ENCODE measurements at regions not wholly inside any gene's neighbourhood (a gene's known extent, or its start where the extent isn't known, plus 50 kb on each side); places are given as distances from the start of the nearest gene placed in this dataset.

DNA sequence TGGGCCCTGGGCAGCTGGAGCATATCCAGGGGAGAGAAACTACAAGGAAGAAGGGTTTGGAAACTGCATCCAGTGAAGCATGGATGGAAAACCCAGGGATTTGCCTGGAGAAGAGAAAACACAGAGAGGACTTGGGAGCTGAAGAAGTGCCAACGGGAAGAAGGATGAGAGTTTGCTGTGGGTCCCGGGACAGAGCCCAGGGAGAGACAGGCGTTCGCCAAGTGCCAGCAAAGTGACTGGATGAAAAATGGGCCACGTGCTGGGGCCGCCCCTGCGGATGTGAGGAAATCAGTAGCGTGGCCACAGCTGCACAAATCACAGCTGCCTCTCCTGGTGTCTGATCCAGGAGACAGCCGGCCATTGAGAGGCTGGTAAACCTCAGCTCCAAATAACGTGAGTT is 70.4 kb downstream of the HES1 start:
- peak in 1 of 2 donors; percentile 85 for DNase-seq
- Histone ChIP-seq H3K27me3 (peaks cover 0 to 20% (median 9%) of the 10 kb centered on the region in 3 donors), H3K4me1 (peaks cover 0 to 26% (median 13%) of the 10 kb centered on the region in 4 donors), H3K36me3 (no peaks in the 10 kb centered on the region), H3K4me3 (no peak overlapping the region), H3K27ac (peak overlapping the region in 1 of 5 donors; percentile 28), H3K9me3 (no peaks in the 10 kb centered on the region)
- intact Hi-C loops (cut with DNase I; ENCODE audit: low total_unique reads), result no loop called here
- WGBS, 5 donors, result 32 to 54% (median 49%) methylated on average over 10 of the region's 10 CpGs
- TF ChIP-seq, protein P1, sequence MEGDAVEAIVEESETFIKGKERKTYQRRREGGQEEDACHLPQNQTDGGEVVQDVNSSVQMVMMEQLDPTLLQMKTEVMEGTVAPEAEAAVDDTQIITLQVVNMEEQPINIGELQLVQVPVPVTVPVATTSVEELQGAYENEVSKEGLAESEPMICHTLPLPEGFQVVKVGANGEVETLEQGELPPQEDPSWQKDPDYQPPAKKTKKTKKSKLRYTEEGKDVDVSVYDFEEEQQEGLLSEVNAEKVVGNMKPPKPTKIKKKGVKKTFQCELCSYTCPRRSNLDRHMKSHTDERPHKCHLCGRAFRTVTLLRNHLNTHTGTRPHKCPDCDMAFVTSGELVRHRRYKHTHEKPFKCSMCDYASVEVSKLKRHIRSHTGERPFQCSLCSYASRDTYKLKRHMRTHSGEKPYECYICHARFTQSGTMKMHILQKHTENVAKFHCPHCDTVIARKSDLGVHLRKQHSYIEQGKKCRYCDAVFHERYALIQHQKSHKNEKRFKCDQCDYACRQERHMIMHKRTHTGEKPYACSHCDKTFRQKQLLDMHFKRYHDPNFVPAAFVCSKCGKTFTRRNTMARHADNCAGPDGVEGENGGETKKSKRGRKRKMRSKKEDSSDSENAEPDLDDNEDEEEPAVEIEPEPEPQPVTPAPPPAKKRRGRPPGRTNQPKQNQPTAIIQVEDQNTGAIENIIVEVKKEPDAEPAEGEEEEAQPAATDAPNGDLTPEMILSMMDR (IDR thresholded peaks at IDR 0.05), result no peak
- peak; percentile 28 to 63 (median 35) for TF ChIP-seq POLR2AphosphoS5 (IDR thresholded peaks at IDR 0.05)

DNA sequence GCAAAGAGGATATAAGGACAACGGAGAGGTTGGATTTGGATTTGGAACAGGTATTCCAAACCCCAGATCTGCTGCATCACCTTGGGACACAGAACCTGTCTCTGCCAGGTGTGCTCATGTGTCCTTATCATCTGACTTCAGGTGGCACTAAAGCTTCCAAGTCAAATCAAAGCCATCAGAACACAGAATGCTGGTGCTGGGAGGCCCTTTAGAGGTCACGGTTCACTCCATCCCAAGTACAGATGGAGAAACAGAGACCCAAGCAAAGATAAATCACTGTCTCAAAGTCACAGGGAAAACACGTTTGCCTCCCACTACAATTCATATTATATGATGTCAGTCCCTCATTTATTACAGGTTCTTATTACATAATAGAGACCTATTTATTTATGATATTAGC is 72.8 kb downstream of the HES1 start:
- TF ChIP-seq POLR2A (IDR thresholded peaks at IDR 0.05) (no peak), EP300 (IDR thresholded peaks at IDR 0.05) (no peak), POLR2AphosphoS5 (IDR thresholded peaks at IDR 0.05) (no peak)
- TF ChIP-seq, protein P1 (IDR thresholded peaks at IDR 0.05), result no peak
- DNase-seq, result no peak
- 63 to 84% (median 71%) methylated on average over 3 of the region's 3 CpGs for WGBS, 5 donors
- Histone ChIP-seq H3K27me3 (peaks cover 0 to 11% (median 5%) of the 10 kb centered on the region in 3 donors), H3K36me3 (no peaks in the 10 kb centered on the region), H3K27ac (no peak overlapping the region), H3K9me3 (no peaks in the 10 kb centered on the region), H3K4me3 (no peak overlapping the region), H3K4me1 (peaks cover 8 to 37% (median 21%) of the 10 kb centered on the region in 4 donors)
- intact Hi-C loops (cut with DNase I; ENCODE audit: low total_unique reads), result no loop called here

DNA sequence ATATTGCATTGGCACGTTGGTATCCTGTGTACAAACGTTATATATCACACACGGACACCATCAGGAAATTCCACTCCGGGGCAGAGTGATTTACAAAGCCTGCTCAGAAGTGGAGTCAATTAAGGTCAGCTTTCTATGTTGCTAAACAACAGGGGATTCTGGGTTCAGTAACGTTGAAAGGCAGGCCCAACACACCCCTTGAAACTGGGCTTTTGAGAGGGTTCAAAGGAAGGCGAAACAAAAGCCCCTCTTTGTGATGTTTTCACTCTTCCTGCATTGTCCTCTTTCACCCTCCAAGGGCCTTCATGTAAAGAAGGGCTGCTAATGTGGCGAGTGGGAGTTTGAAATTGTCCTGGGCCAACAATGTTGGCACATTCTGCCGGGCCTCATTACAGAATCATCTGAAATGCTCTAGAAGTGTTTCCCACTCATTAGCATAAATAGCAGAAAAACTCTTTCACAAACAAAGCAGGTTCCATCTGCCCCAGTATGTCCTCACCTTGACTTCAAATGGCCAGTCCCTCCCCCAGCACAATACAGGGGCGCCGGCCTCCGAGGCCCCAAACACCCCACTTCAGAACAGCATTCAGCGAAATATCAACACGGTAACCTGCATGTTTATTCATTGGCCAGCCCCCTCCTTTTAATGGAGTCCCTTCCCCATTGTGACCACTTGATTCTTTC is 76.4 kb downstream of the HES1 start:
- WGBS, 5 donors, result 41 to 55% (median 50%) methylated on average over 13 of the region's 13 CpGs
- TF ChIP-seq POLR2AphosphoS5 (IDR thresholded peaks at IDR 0.05) (no peak), EP300 (IDR thresholded peaks at IDR 0.05) (no peak), POLR2A (IDR thresholded peaks at IDR 0.05) (no peak)
- TF ChIP-seq, protein P1 (IDR thresholded peaks at IDR 0.05), result no peak
- intact Hi-C loops (cut with DNase I; ENCODE audit: low total_unique reads), result no loop called here
- H3K27me3 ChIP-seq, result no peaks in the 10 kb centered on the region
- H3K27ac ChIP-seq, result no peak overlapping the region
- H3K4me3 ChIP-seq, result no peak overlapping the region
- DNase-seq, result peak in 1 of 2 donors; percentile 34
- no peaks in the 10 kb centered on the region for H3K36me3 ChIP-seq
- H3K4me1 ChIP-seq, result peaks cover 8 to 12% (median 10%) of the 10 kb centered on the region in 4 donors
- H3K9me3 ChIP-seq, result no peaks in the 10 kb centered on the region

DNA sequence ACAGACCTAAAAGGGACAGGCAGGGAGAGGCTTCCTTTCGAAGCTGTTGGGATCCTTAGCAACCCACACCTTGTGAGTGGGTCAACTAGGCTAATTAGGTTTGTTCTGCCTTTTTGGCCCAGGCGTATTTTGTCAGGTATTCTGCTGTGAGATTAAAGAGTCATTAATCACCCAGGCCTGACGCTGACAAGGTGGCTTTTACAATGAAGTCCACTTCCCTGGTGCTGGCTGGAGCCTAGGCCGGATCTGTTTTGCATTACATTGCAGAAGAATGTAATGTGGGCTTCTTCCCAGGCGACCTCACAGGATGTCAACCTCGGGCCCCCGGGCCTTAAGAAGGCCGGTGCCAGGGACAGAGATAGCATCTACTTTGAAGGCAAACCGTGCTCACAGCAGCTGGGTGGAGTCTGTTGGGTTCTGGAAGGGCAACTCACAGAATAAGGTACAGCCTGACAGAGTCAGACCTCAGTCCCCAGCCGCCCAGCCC is 76.9 kb downstream of the HES1 start:
- TF ChIP-seq POLR2AphosphoS5 (IDR thresholded peaks at IDR 0.05) (no peak), EP300 (IDR thresholded peaks at IDR 0.05) (no peak), POLR2A (IDR thresholded peaks at IDR 0.05) (no peak)
- TF ChIP-seq, protein P1 (IDR thresholded peaks at IDR 0.05), result no peak
- Histone ChIP-seq H3K4me3 (no peak overlapping the region), H3K27ac (no peak overlapping the region), H3K4me1 (peaks cover 8 to 12% (median 10%) of the 10 kb centered on the region in 4 donors), H3K27me3 (no peaks in the 10 kb centered on the region), H3K9me3 (no peaks in the 10 kb centered on the region), H3K36me3 (no peaks in the 10 kb centered on the region)
- DNase-seq, result peak in 1 of 2 donors; percentile 64
- 20 to 38% (median 27%) methylated on average over 9 to 10 of the region's 10 CpGs for WGBS, 5 donors
- intact Hi-C loops (cut with DNase I; ENCODE audit: low total_unique reads), result no loop called here
